GM20431 (cell line): ENCODE measurements at regions not wholly inside any gene's neighbourhood (a gene's known extent, or its start where the extent isn't known, plus 50 kb on each side); places are given as distances from the start of the nearest gene placed in this dataset.

Experiments used
- in situ Hi-C: fragments of 300-500 bp; cut with MseI, MboI; formaldehyde crosslinking; loops from one replicate; pipeline ENCODE4 v1.15.0; 2020; ENCODE audit warnings: low sequenced_read_pairs; ENCODE audit not compliant: unreplicated experiment

DNA sequence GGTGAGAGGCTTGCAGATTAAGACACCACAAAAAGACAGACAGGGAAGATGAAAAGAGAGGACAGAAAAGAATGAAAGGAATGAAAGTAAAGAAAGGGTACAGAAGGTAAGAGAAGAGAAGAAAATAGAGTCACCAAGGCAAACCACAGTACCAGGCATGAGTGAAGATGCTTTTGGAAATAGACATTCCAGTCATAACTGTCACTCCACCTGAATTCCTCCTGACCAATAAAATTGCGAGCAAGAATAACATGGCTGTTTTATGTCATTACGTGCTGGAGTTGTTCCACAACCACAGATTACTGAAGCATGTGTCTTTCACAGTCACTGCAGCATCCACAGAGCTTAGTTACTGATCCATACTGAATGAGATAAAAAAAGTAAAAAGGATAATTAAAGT is 864.9 kb upstream of the SLIT2 start:
- in situ Hi-C loops: no loop called here

DNA sequence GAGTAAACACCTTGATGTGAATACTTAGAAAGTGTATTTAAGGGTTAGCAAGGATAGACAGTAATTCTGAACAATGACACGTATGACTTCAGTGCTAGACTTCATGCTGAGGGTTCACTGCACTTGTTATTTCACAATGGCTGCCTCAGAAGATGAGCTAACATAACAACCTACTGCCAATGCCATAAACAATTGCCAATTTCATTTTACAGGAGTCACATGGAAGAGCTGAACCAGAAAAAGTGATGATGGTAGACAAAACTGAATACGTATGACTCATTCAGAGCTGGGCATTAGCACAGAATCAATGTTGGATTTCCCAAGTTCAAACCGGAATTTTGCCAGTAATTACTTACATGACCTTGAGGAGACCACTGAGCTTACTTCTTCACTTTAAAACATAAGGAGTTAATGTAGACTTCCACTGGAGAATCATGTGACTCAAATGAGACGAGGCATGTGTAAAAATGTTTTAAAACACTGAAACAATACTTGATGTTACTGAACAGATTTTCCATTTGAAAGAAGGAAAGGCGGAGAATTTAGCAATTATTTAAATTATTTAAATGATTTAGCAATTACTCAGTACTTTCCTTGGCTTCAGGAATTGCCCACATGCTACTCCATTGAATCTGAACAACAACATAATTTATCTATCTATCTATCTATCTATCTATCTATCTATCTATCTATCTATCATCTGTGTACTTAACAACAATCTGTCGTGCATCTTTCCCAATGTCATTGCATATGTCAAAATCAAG is 868.5 kb upstream of the SLIT2 start:
- in situ Hi-C loops: no loop called here

- in situ Hi-C loops: no loop called here
Observed at GRCh38 chr4:19381068-19381467, 870.6 kb upstream of the SLIT2 start.

- in situ Hi-C loops: no loop called here
Observed at GRCh38 chr4:19380600-19380999, 871.1 kb upstream of the SLIT2 start.

GRCh38 chr4:19379191-19379708 is 872.5 kb upstream of the SLIT2 start:
- in situ Hi-C loops: no loop called here

DNA sequence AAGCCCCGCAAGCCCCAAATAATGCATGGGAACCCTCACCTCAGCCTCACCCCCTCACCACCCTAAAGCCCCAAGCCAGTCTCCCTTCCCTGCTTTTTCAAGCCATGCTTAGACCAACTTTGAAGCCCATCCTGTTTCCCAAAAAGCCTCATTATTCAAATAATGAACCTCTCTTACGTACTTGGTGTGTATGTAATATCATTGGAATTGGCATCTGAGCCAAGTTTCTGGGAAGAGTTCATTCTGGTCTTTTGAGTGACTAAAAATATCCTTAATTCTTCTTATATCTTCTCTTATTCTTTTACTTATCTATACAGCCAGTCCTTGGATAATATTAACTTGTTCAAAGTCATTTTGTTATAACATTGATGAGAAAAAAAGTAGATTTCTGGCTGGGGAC is 875.8 kb upstream of the SLIT2 start:
- in situ Hi-C loops: no loop called here

GRCh38 chr4:19375136-19375804 is 876.4 kb upstream of the SLIT2 start:
- in situ Hi-C loops: no loop called here

- in situ Hi-C loops: no loop called here
Observed at GRCh38 chr4:19372390-19372789, 879.3 kb upstream of the SLIT2 start.

- in situ Hi-C loops: no loop called here
Observed at GRCh38 chr4:19368800-19369199, 882.9 kb upstream of the SLIT2 start.

DNA sequence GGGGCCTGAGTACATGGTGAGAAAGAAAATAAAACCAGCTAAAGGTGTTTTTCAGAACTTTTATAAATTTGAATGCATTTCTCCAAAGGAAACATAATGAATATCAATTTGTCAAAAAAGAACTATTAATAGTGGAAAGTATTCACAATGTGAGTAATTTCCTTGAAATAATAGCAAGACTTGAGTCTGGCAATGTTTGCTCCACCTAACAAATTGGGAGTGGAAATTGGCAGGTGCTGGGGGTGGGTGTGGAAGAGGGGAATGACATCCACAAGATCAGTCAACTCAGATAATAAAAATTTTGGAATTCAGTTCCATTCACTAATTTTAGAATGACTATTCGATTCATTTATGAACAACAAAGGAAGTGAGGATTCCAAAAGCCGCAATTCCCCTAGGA is 884.8 kb upstream of the SLIT2 start:
- in situ Hi-C loops: no loop called here

- in situ Hi-C loops: no loop called here
Observed at GRCh38 chr4:19358015-19358414, 893.7 kb upstream of the SLIT2 start.

DNA sequence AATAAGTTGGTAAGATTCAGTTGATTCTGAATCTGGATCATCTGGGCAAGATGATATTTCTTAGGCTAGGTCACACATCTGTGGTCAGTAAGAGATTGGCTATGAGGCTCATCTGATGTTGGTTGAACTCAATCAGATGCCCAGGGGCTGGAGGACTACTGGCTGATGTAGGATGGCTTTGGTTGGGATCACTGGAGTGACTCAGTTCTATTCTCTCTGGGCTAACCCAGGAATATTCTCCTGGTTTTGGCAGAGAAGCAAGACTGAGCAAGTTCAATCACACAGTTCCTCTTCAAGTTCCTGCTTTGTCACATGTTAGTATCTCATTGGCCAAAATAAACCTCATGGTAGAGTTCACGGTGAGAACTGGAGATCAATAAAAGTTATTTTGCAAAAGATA is 902.3 kb upstream of the SLIT2 start:
- in situ Hi-C loops: no loop called here

DNA sequence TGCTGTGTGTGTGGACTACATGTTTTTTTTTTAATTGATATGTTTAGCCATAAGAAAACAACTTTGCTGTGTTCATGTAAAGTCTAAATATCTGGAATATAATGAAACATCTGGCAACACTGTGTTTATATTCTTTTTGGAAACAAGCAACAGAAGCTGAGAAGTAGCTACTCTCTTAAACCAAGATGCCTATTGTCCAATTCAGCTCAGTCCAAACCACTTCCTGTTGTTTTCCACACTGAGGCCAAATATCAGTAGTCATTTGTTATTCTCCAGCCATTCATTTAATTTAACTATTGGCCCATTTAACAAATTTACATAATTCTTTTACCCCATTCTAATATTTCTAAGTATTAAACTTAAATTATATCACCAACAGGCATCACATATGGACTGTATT is 903.0 kb upstream of the SLIT2 start:
- in situ Hi-C loops: no loop called here

GRCh38 chr4:19346636-19347035 is 905.1 kb upstream of the SLIT2 start:
- in situ Hi-C loops: no loop called here

DNA sequence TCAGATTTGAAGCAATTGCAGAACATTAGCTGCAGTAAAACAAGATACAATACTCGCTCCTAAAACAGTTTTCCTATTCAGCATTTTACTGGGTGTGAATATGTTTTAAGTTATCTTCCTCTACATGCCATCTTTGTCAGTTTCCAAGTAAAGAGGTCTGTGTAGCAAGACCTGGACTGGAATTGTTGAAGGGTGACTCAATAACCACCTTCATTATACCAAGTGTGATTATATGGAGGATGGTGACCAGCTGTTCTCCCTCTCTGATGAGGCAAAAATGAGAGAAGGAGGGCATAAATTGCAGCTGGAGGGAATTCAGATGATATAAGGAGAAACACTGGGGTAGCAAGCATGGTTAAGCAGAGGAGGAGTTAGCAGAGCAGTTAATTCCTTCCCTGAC is 922.1 kb upstream of the SLIT2 start:
- in situ Hi-C loops: no loop called here

DNA sequence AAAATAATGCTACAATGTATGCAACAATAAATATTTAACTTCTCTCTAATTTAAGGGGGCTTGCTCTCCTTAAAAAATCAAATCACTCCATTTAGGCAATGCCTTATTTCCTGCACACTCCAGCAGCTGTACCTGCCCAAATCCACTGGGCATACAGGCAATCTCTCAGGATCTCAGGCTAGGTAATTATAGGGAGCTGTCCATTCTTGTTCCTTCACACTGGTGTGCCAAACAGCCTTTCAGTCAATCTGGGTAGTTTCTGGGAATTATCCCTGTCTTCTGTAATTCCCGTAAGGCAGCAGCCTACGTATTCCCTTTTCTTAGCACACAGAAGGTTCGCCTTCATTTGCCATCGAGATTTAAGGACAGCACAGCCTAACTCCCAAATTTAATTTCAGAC is 922.6 kb upstream of the SLIT2 start:
- in situ Hi-C loops: no loop called here

- in situ Hi-C loops: no loop called here
Observed at GRCh38 chr4:19327364-19327763, 924.3 kb upstream of the SLIT2 start.

DNA sequence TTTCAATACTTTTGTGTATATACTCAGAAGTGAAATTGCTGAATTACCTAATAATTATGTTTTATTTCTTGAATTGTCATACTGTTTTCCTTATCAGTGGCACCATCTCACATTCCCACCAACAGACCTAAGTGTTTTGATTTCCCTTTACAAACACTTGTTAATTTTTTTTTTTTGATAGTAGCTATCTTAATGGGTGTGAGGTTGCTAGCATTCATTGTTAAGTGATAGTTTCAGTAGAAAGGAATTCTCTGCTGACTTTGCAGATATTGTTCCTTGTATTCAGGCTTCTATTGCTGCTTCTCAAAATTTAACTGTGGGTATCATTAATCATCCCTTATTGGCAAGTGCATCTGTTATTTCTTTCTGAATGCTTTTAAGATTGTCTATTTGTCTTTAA is 927.5 kb upstream of the SLIT2 start:
- in situ Hi-C loops: no loop called here

DNA sequence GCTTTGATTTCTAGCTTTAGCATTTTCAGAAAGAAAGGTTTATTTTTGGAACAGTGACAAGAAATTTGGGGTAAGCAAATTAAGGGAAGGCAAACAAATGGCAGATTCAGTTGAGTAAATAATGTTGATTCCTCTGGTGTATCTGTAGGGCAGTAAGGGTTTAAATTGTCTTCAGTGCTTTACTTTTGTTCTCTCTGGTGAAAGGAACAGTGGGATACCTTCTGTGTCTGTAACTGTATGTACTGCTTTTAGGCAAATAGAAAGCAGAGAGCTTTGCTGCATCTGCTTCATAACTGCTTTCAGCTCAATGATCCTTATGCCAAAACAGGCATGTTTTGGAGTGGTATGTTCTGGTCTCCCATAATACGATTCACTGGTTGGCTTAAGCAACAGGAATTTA is 932.1 kb upstream of the SLIT2 start:
- in situ Hi-C loops: no loop called here

DNA sequence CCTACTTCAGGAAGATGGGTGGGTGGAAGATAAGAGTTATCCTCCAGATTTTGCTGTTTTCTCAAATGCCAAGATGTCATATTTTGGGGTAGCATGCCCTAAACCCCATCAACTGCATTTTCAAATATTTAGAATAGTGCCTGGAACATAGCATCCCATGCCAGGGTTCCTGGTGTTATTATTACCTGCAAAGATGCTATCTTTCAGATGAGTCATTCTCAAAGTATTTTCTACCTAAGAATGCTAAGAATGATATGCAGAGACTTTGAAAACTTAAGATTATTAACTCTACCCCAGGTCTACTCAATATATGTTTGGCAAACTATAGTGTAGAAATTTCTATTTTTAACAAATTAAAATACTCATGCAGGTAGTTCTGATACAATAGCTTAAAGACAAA is 934.3 kb upstream of the SLIT2 start:
- in situ Hi-C loops: no loop called here

- in situ Hi-C loops: no loop called here
Observed at GRCh38 chr4:19314116-19314515, 937.6 kb upstream of the SLIT2 start.

GRCh38 chr4:19309378-19309777 is 942.3 kb upstream of the SLIT2 start:
- in situ Hi-C loops: no loop called here
